RWPE1 (cell line): ENCODE measurements at regions not wholly inside any gene's neighbourhood (a gene's known extent, or its start where the extent isn't known, plus 50 kb on each side); places are given as distances from the start of the nearest gene placed in this dataset.
A peak's percentile ranks its signal among the peaks of the same experiment; 100 is the strongest.

Experiments used
- CTCF ChIA-PET: fragments of 350-600 bp; sonication (Branson Sonifier 250); formaldehyde crosslinking; extraction: SDS; loops from one replicate; lab custom pipeline; 2021; lab: Yijun Ruan, JAX
- POLR2A ChIA-PET: fragments of 400-600 bp; formaldehyde crosslinking; extraction: SDS; loops from one replicate; lab custom pipeline; 2020; ENCODE audit warnings: antibody characterized with exemption; ENCODE audit not compliant: low non-redundant PET; lab: Yijun Ruan, JAX
- DNase-seq: peaks from one replicate; pipeline ENCODE4 v3.0.0; 2012; ENCODE audit warnings: low spot score
- H3K27ac ChIP-seq: fragments of 450-650 bp; 2 replicates; pipeline ENCODE4 v1.5.1; 2017
- TF ChIP-seq, protein P1 (sequence below): fragments of 450-650 bp; conservative IDR thresholded peaks from 2 replicates; pipeline ENCODE4 v1.5.1; 2017; ENCODE audit warnings: low read depth, mild to moderate bottlenecking

DNA sequence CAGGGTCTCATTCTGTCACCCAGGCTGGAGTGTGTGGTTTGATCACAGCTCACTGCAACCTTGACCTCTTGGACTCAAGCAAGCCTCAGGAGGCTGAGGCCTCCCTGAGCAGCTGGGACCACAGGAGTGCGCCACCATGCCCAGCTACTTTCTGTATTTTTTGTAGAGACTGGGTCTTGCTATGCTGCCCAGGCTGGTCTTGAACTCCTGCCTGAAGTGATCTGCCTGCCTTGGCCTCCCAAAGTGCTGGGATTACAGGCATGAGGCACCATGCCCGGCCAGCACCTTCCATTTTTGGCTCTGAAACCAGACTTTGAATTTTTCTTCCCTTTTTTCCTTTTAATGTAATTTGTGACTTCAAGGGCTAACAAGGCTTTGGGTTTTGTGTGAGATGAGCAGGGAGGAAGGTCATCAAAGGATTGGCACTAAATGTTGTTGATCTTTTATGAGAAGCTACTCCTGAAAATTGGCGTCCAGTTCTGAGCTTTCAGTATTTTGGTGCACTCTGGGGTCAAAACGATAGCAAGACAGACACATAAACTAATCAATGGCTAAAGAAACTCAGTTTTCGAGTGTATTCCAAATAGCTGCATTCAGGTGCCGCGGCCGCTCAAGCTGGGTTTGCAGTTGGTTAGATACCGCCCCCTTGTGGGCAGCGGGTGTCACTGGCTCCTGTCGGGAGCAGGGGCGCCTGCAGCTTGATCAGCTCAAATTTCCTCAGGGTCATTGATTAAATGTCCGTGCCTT lies 51.9 kb upstream of the CLMP start:
- CTCF ChIA-PET = interaction anchor here (0.5 to 3.9 kb wide), 23 partner anchors 9 to 240 kb away, joined by 3 to 64 read pairs (median 3); no protein-coding TSS in a partner anchor
- DNase-seq = peak; percentile 77
- TF ChIP-seq, protein P1, sequence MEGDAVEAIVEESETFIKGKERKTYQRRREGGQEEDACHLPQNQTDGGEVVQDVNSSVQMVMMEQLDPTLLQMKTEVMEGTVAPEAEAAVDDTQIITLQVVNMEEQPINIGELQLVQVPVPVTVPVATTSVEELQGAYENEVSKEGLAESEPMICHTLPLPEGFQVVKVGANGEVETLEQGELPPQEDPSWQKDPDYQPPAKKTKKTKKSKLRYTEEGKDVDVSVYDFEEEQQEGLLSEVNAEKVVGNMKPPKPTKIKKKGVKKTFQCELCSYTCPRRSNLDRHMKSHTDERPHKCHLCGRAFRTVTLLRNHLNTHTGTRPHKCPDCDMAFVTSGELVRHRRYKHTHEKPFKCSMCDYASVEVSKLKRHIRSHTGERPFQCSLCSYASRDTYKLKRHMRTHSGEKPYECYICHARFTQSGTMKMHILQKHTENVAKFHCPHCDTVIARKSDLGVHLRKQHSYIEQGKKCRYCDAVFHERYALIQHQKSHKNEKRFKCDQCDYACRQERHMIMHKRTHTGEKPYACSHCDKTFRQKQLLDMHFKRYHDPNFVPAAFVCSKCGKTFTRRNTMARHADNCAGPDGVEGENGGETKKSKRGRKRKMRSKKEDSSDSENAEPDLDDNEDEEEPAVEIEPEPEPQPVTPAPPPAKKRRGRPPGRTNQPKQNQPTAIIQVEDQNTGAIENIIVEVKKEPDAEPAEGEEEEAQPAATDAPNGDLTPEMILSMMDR = peak; percentile 96
- no peak overlapping the region for H3K27ac ChIP-seq
- POLR2A ChIA-PET = no interaction called here

DNA sequence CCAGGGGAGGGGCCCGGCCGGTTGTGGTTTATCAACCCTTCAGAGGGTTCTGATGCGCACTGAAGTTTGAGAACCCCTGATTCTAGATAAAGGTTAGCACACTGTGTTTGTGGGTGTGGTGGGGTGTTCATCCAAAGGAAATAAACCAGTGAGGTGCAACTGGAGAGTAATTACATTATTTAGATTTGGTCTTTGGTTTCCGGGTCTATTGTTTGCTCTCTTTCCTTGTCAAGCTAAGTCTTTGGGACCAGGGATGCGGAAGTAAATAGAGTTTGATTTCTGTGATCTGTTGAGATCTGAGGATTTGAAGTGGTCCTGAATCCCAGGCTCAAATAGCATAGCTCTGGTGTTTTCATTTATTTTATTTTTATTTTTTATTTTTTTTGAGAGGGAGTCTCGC lies 50.5 kb upstream of the CLMP start:
- CTCF ChIA-PET = interaction anchor here (2.7 to 3.9 kb wide), 2 partner anchors 136 to 142 kb away, joined by 52 to 64 read pairs; no protein-coding TSS in a partner anchor
- TF ChIP-seq, protein P1 = no peak
- H3K27ac ChIP-seq = no peak overlapping the region
- POLR2A ChIA-PET = no interaction called here
- no peak for DNase-seq
